ENCODE measurements at regions not wholly inside any gene's neighbourhood (a gene's known extent, or its start where the extent isn't known, plus 50 kb on each side); places are given as distances from the start of the nearest gene placed in this dataset.
"Not testable (repeated sequence)": the region's sequence is repeated elsewhere in the genome, so short reads cannot be mapped to it uniquely, and the experiment has no call there.

GRCh38 chr10:22467393-22467792 is 122.1 kb downstream of the SPAG6 start:
- H3K4me3 ChIP-seq (ENCODE audit: low read length in 3 of 3); H3K36me3 ChIP-seq (ENCODE audit: control insufficient read depth in 3 of 3, insufficient read depth in 3 of 3, low read length in 3 of 3); H3K27ac ChIP-seq (ENCODE audit: low read depth, low read length); H3K9ac ChIP-seq (ENCODE audit: low read depth in 1 of 3, low read length in 3 of 3); H3K4me1 ChIP-seq (ENCODE audit: control insufficient read depth in 3 of 3, insufficient read depth in 3 of 3, low read length in 3 of 3); H3K9me3 ChIP-seq (ENCODE audit: control insufficient read depth in 3 of 3, low read length in 3 of 3); H3K27me3 ChIP-seq (ENCODE audit: control insufficient read depth in 3 of 3, insufficient read depth in 3 of 3, low read length in 3 of 3): not testable (repeated sequence)

- Histone ChIP-seq H3K4me3 (ENCODE audit: low read length in 3 of 3) (no peak overlapping the region), H3K27ac (ENCODE audit: low read depth, low read length) (no peak overlapping the region), H3K36me3 (ENCODE audit: control insufficient read depth in 3 of 3, insufficient read depth in 3 of 3, low read length in 3 of 3) (no peaks in the 10 kb centered on the region), H3K27me3 (ENCODE audit: control insufficient read depth in 3 of 3, insufficient read depth in 3 of 3, low read length in 3 of 3) (peaks cover 6 to 7% (median 7%) of the 10 kb centered on the region in 3 donors), H3K4me1 (ENCODE audit: control insufficient read depth in 3 of 3, insufficient read depth in 3 of 3, low read length in 3 of 3) (no peaks in the 10 kb centered on the region), H3K9me3 (ENCODE audit: control insufficient read depth in 3 of 3, low read length in 3 of 3) (no peaks in the 10 kb centered on the region), H3K9ac (ENCODE audit: low read depth in 1 of 3, low read length in 3 of 3) (no peak overlapping the region)
Observed at GRCh38 chr10:22468570-22469320, 123.4 kb downstream of the SPAG6 start.

- Histone ChIP-seq H3K9me3 (ENCODE audit: control insufficient read depth in 3 of 3, low read length in 3 of 3) (no peaks in the 10 kb centered on the region), H3K4me3 (ENCODE audit: low read length in 3 of 3) (no peak overlapping the region), H3K9ac (ENCODE audit: low read depth in 1 of 3, low read length in 3 of 3) (no peak overlapping the region), H3K27ac (ENCODE audit: low read depth, low read length) (no peak overlapping the region), H3K4me1 (ENCODE audit: control insufficient read depth in 3 of 3, insufficient read depth in 3 of 3, low read length in 3 of 3) (peaks cover 4 to 9% (median 4%) of the 10 kb centered on the region in 3 donors), H3K27me3 (ENCODE audit: control insufficient read depth in 3 of 3, insufficient read depth in 3 of 3, low read length in 3 of 3) (peaks cover 27 to 36% (median 27%) of the 10 kb centered on the region in 3 donors), H3K36me3 (ENCODE audit: control insufficient read depth in 3 of 3, insufficient read depth in 3 of 3, low read length in 3 of 3) (no peaks in the 10 kb centered on the region)
Observed at GRCh38 chr10:22473044-22473443, 127.7 kb downstream of the SPAG6 start.

GRCh38 chr10:22473459-22473858 is 128.2 kb downstream of the SPAG6 start:
- no peak overlapping the region for H3K9ac ChIP-seq (ENCODE audit: low read depth in 1 of 3, low read length in 3 of 3)
- H3K36me3 ChIP-seq (ENCODE audit: control insufficient read depth in 3 of 3, insufficient read depth in 3 of 3, low read length in 3 of 3) = no peaks in the 10 kb centered on the region
- no peak overlapping the region for H3K4me3 ChIP-seq (ENCODE audit: low read length in 3 of 3)
- H3K9me3 ChIP-seq (ENCODE audit: control insufficient read depth in 3 of 3, low read length in 3 of 3) = no peaks in the 10 kb centered on the region
- H3K27me3 ChIP-seq (ENCODE audit: control insufficient read depth in 3 of 3, insufficient read depth in 3 of 3, low read length in 3 of 3) = peaks cover 27 to 36% (median 27%) of the 10 kb centered on the region in 3 donors
- no peak overlapping the region for H3K27ac ChIP-seq (ENCODE audit: low read depth, low read length)
- peaks cover 4 to 9% (median 4%) of the 10 kb centered on the region in 3 donors for H3K4me1 ChIP-seq (ENCODE audit: control insufficient read depth in 3 of 3, insufficient read depth in 3 of 3, low read length in 3 of 3)

GRCh38 chr10:22475651-22476600 is 130.6 kb downstream of the SPAG6 start:
- peak overlapping the region; percentile 34 to 62 (median 49) for H3K4me3 ChIP-seq (ENCODE audit: low read length in 3 of 3)
- H3K9me3 ChIP-seq (ENCODE audit: control insufficient read depth in 3 of 3, low read length in 3 of 3) = no peaks in the 10 kb centered on the region
- peaks cover 27 to 36% (median 27%) of the 10 kb centered on the region in 3 donors for H3K27me3 ChIP-seq (ENCODE audit: control insufficient read depth in 3 of 3, insufficient read depth in 3 of 3, low read length in 3 of 3)
- no peak overlapping the region for H3K27ac ChIP-seq (ENCODE audit: low read depth, low read length)
- no peaks in the 10 kb centered on the region for H3K36me3 ChIP-seq (ENCODE audit: control insufficient read depth in 3 of 3, insufficient read depth in 3 of 3, low read length in 3 of 3)
- H3K4me1 ChIP-seq (ENCODE audit: control insufficient read depth in 3 of 3, insufficient read depth in 3 of 3, low read length in 3 of 3) = peaks cover 4 to 9% (median 4%) of the 10 kb centered on the region in 3 donors
- H3K9ac ChIP-seq (ENCODE audit: low read depth in 1 of 3, low read length in 3 of 3) = no peak overlapping the region

- Histone ChIP-seq H3K4me1 (ENCODE audit: control insufficient read depth in 3 of 3, insufficient read depth in 3 of 3, low read length in 3 of 3) (peaks cover 4 to 9% (median 7%) of the 10 kb centered on the region in 3 donors), H3K36me3 (ENCODE audit: control insufficient read depth in 3 of 3, insufficient read depth in 3 of 3, low read length in 3 of 3) (no peaks in the 10 kb centered on the region), H3K27ac (ENCODE audit: low read depth, low read length) (no peak overlapping the region), H3K9me3 (ENCODE audit: control insufficient read depth in 3 of 3, low read length in 3 of 3) (no peaks in the 10 kb centered on the region), H3K27me3 (ENCODE audit: control insufficient read depth in 3 of 3, insufficient read depth in 3 of 3, low read length in 3 of 3) (peaks cover 27 to 33% (median 27%) of the 10 kb centered on the region in 3 donors), H3K9ac (ENCODE audit: low read depth in 1 of 3, low read length in 3 of 3) (no peak overlapping the region), H3K4me3 (ENCODE audit: low read length in 3 of 3) (peak overlapping the region; percentile 34 to 62 (median 49))
Observed at GRCh38 chr10:22476601-22477321, 131.5 kb downstream of the SPAG6 start.

GRCh38 chr10:22477334-22478287 is 132.3 kb downstream of the SPAG6 start:
- H3K36me3 ChIP-seq (ENCODE audit: control insufficient read depth in 3 of 3, insufficient read depth in 3 of 3, low read length in 3 of 3) = no peaks in the 10 kb centered on the region
- H3K4me1 ChIP-seq (ENCODE audit: control insufficient read depth in 3 of 3, insufficient read depth in 3 of 3, low read length in 3 of 3) = peaks cover 9 to 16% (median 12%) of the 10 kb centered on the region in 3 donors
- H3K27ac ChIP-seq (ENCODE audit: low read depth, low read length) = no peak overlapping the region
- no peak overlapping the region for H3K4me3 ChIP-seq (ENCODE audit: low read length in 3 of 3)
- no peaks in the 10 kb centered on the region for H3K9me3 ChIP-seq (ENCODE audit: control insufficient read depth in 3 of 3, low read length in 3 of 3)
- H3K27me3 ChIP-seq (ENCODE audit: control insufficient read depth in 3 of 3, insufficient read depth in 3 of 3, low read length in 3 of 3) = peaks cover 23 to 30% (median 27%) of the 10 kb centered on the region in 3 donors
- no peak overlapping the region for H3K9ac ChIP-seq (ENCODE audit: low read depth in 1 of 3, low read length in 3 of 3)

GRCh38 chr10:22478555-22479334 is 133.4 kb downstream of the SPAG6 start:
- Histone ChIP-seq H3K4me1 (ENCODE audit: control insufficient read depth in 3 of 3, insufficient read depth in 3 of 3, low read length in 3 of 3) (peaks cover 9 to 16% (median 12%) of the 10 kb centered on the region in 3 donors), H3K27ac (ENCODE audit: low read depth, low read length) (no peak overlapping the region), H3K36me3 (ENCODE audit: control insufficient read depth in 3 of 3, insufficient read depth in 3 of 3, low read length in 3 of 3) (no peaks in the 10 kb centered on the region), H3K9me3 (ENCODE audit: control insufficient read depth in 3 of 3, low read length in 3 of 3) (no peaks in the 10 kb centered on the region), H3K9ac (ENCODE audit: low read depth in 1 of 3, low read length in 3 of 3) (no peak overlapping the region), H3K4me3 (ENCODE audit: low read length in 3 of 3) (no peak overlapping the region), H3K27me3 (ENCODE audit: control insufficient read depth in 3 of 3, insufficient read depth in 3 of 3, low read length in 3 of 3) (peaks cover 20 to 29% (median 20%) of the 10 kb centered on the region in 3 donors)

Measured in skeletal muscle tissue (tissue), 3 donors.